Brain microvascular endothelial cell (primary cell): ENCODE measurements at regions not wholly inside any gene's neighbourhood (a gene's known extent, or its start where the extent isn't known, plus 50 kb on each side); places are given as distances from the start of the nearest gene placed in this dataset.

ENCODE experiments used
- DNase-seq: peaks from one replicate; pipeline ENCODE4 v3.0.0-alpha.2; 2020
- H3K27ac ChIP-seq: fragments of 250-450 bp; sonication (Bioruptor Pico); 2 replicates; pipeline ENCODE4 v1.5.1; 2020; ENCODE audit warnings: mild to moderate bottlenecking, moderate library complexity
- H3K27me3 ChIP-seq: fragments of 250-450 bp; sonication (Bioruptor Pico); replicated peaks from 2 replicates; pipeline ENCODE4 v1.5.1; 2020; ENCODE audit warnings: mild to moderate bottlenecking
- H3K36me3 ChIP-seq: fragments of 250-450 bp; sonication (Bioruptor Pico); replicated peaks from 2 replicates; pipeline ENCODE4 v1.5.1; 2020; ENCODE audit warnings: mild to moderate bottlenecking
- H3K4me3 ChIP-seq: 2 replicates; pipeline ENCODE4 v1.5.1; 2011; ENCODE audit warnings: low read depth, mild to moderate bottlenecking, control low read depth, low read length, moderate library complexity
- CTCF ChIP-seq: IDR thresholded peaks from 2 replicates; pipeline ENCODE4 v1.5.1; 2011; ENCODE audit warnings: low read depth, mild to moderate bottlenecking, moderate library complexity, low read length, control low read depth, inconsistent platforms; ENCODE audit errors: missing control alignments
- in situ Hi-C: cut with HindIII; loops from 2 replicates; pipeline ENCODE4 v1.10.0; 2017; ENCODE audit warnings: low sequenced_read_pairs, low pct_ligation_motif_present

- H3K36me3 ChIP-seq = no peaks in the 10 kb centered on the region
- H3K4me3 ChIP-seq = no peak overlapping the region
- in situ Hi-C loops = no loop called here
- H3K27me3 ChIP-seq = no peaks in the 10 kb centered on the region
- TF ChIP-seq CTCF = no peak
- H3K27ac ChIP-seq = no peak overlapping the region
- no peak for DNase-seq
These were observed 209.6 kb downstream of the BRD1 start for GRCh38 chr22:49617866-49618676.

- in situ Hi-C loops = no loop called here
- H3K27me3 ChIP-seq = no peaks in the 10 kb centered on the region
- H3K4me3 ChIP-seq = no peak overlapping the region
- no peak overlapping the region for H3K27ac ChIP-seq
- H3K36me3 ChIP-seq = no peaks in the 10 kb centered on the region
- DNase-seq = no peak
- no peak for TF ChIP-seq CTCF
These were observed 210.4 kb downstream of the BRD1 start for GRCh38 chr22:49617264-49617663.

- DNase-seq = no peak
- H3K36me3 ChIP-seq = no peaks in the 10 kb centered on the region
- no peak for TF ChIP-seq CTCF
- H3K27me3 ChIP-seq = no peaks in the 10 kb centered on the region
- no peak overlapping the region for H3K27ac ChIP-seq
- H3K4me3 ChIP-seq = no peak overlapping the region
- in situ Hi-C loops = no loop called here
These were observed 211.1 kb downstream of the BRD1 start for GRCh38 chr22:49616356-49617231.

GRCh38 chr22:49614966-49615965 is 212.4 kb downstream of the BRD1 start:
- no peak for DNase-seq
- in situ Hi-C loops = no loop called here
- Histone ChIP-seq H3K4me3 (no peak overlapping the region), H3K27ac (no peak overlapping the region), H3K36me3 (no peaks in the 10 kb centered on the region), H3K27me3 (no peaks in the 10 kb centered on the region)
- no peak for TF ChIP-seq CTCF

- no peak for TF ChIP-seq CTCF
- no peak overlapping the region for H3K27ac ChIP-seq
- H3K36me3 ChIP-seq = no peaks in the 10 kb centered on the region
- in situ Hi-C loops = no loop called here
- H3K4me3 ChIP-seq = no peak overlapping the region
- DNase-seq = no peak
- H3K27me3 ChIP-seq = no peaks in the 10 kb centered on the region
These were observed 214.0 kb downstream of the BRD1 start for GRCh38 chr22:49613511-49614270.
